HEK293T (cell line): ENCODE measurements at regions not wholly inside any gene's neighbourhood (a gene's known extent, or its start where the extent isn't known, plus 50 kb on each side); places are given as distances from the start of the nearest gene placed in this dataset.

Experiments
- SUZ12 ChIP-seq: fragments of 450-650 bp; IDR thresholded peaks from 2 replicates; pipeline ENCODE4 v1.6.1; 2016; ENCODE audit warnings: mild to moderate bottlenecking
- TARDBP ChIP-seq: fragments of 450-650 bp; IDR thresholded peaks from 2 replicates; pipeline ENCODE4 v1.6.1; 2016

DNA sequence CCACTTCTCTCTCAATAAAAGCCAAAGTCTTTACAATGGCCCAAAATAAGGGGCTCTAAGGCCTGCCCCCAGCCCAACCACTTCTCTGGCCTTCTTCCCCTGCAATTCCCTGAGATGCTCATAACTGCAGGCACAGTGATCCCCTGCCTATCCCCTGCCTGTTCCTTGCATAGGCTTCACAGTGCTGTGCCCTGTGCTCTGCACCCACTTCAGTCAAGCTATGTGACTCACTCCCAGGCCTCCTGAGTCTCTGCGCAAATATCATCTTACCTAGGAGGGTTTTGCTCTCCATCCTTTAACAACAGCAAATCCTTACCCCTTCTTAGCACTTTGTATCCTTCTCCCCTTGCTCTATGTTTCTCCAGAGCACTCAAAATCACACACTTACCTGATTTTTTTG lies 242.2 kb downstream of the MSRB3 start:
- TF ChIP-seq SUZ12: no peak
- no peak for TF ChIP-seq TARDBP
